Endothelial cell of umbilical vein (primary cell): ENCODE measurements at regions not wholly inside any gene's neighbourhood (a gene's known extent, or its start where the extent isn't known, plus 50 kb on each side); places are given as distances from the start of the nearest gene placed in this dataset.

Experiments used
- BruUV-seq: library from RNA; stranded (reverse); fragments of 400-500 nt; replicated peaks from 2 replicates; lab custom pipeline; 2021; lab: Mats Ljungman, UMichigan
- CTCF ChIA-PET: fragments of 300-600, 350-600 bp; sonication (Branson Sonifier 250); formaldehyde crosslinking; loops from one replicate; lab custom pipeline; 2021; ENCODE audit warnings: antibody characterized with exemption, inconsistent platforms; lab: Charles Lee
- POLR2A ChIA-PET: fragments of 300-600, 350-600 bp; sonication (Branson Sonifier 250); formaldehyde crosslinking; loops from one replicate; lab custom pipeline; 2021; ENCODE audit warnings: antibody characterized with exemption, inconsistent platforms; lab: Charles Lee
- DNase-seq: peaks from one replicate; pipeline ENCODE4 v3.0.0-alpha.2; 2011; ENCODE audit warnings: low read depth, low spot score
- FAIRE-seq: peaks from 2 replicates; lab custom pipeline; 2011; peaks lifted over from hg19 to GRCh38; lab: Jason Lieb, UNC
- H2AFZ ChIP-seq: 2 replicates; pipeline ENCODE4 v1.6.0; 2012; ENCODE audit warnings: low read depth, low read length, control low read depth, inconsistent platforms
- H3K27ac ChIP-seq: 2 replicates; pipeline ENCODE4 v1.5.1; 2011; ENCODE audit warnings: low read depth, mild to moderate bottlenecking, control low read depth, low read length, moderate library complexity; ENCODE audit not compliant: insufficient read depth
- H3K27me3 ChIP-seq, 2 experiments: 2 replicates each; pipeline versions ENCODE4 v1.6.0 to v1.6.1; 2011; ENCODE audit warnings: low read length in 2 of 2, mixed read lengths in 1 of 2; ENCODE audit not compliant: control insufficient read depth in 2 of 2, insufficient read depth in 2 of 2
- H3K36me3 ChIP-seq, 2 experiments: 2 replicates in 1 of 2; 3 replicates in 1 of 2; pipeline ENCODE4 v1.5.1; 2011; ENCODE audit warnings: low read length in 2 of 2, mild to moderate bottlenecking in 1 of 2, moderate library complexity in 1 of 2; ENCODE audit not compliant: control insufficient read depth in 2 of 2, insufficient read depth in 2 of 2; ENCODE audit errors: extremely low read depth in 1 of 2
- H3K4me1 ChIP-seq: 3 replicates; pipeline ENCODE4 v1.5.1; 2011; ENCODE audit warnings: mild to moderate bottlenecking, low read length; ENCODE audit not compliant: control insufficient read depth, insufficient read depth; ENCODE audit errors: extremely low read depth
- H3K4me2 ChIP-seq: 2 replicates; pipeline ENCODE4 v1.6.1; 2011; ENCODE audit warnings: low read length, control low read depth, mixed read lengths; ENCODE audit not compliant: insufficient read depth
- H3K4me3 ChIP-seq, 3 experiments: fragments of 200-600 bp in 1 of 3; sonication (generic), shearing (Covaris generic) in 1 of 3; replicated peaks in 1 of 3; 2 replicates each; pipeline ENCODE4 v1.5.1; 2011 to 2016; ENCODE audit warnings: control low read depth in 3 of 3, low read length in 3 of 3, mild to moderate bottlenecking in 2 of 3, inconsistent platforms in 1 of 3, low read depth in 1 of 3, moderate library complexity in 1 of 3; ENCODE audit not compliant: insufficient read depth in 1 of 3
- H3K79me2 ChIP-seq: 2 replicates; pipeline ENCODE4 v1.6.0; 2012; ENCODE audit warnings: low read length, inconsistent platforms; ENCODE audit not compliant: control insufficient read depth, insufficient read depth
- H3K9ac ChIP-seq: replicated peaks from 2 replicates; pipeline ENCODE3; 2011; ENCODE audit warnings: low read length, control low read depth; ENCODE audit not compliant: insufficient read depth; ENCODE audit errors: extremely low read depth
- H3K9me1 ChIP-seq: replicated peaks from 3 replicates; pipeline ENCODE4 v1.6.0; 2011; ENCODE audit warnings: mild to moderate bottlenecking, low read length; ENCODE audit not compliant: control insufficient read depth, insufficient read depth; ENCODE audit errors: extremely low read depth
- H3K9me3 ChIP-seq: replicated peaks from 2 replicates; pipeline ENCODE4 v1.5.1; 2012; ENCODE audit warnings: low read length, inconsistent platforms; ENCODE audit not compliant: control insufficient read depth, insufficient read depth
- H4K20me1 ChIP-seq: replicated peaks from 2 replicates; pipeline ENCODE3; 2011; ENCODE audit warnings: mild to moderate bottlenecking, low read length; ENCODE audit not compliant: control insufficient read depth, insufficient read depth; ENCODE audit errors: extremely low read depth
- CTCF ChIP-seq, 2 donors: IDR thresholded peaks; 1 replicate in 1 of 2; 2 replicates in 1 of 2; pipeline ENCODE4 v1.5.1; 2011; ENCODE audit warnings: low read length in 2 of 2, mild to moderate bottlenecking in 2 of 2, moderate library complexity in 2 of 2, control low read depth in 1 of 2, inconsistent platforms in 1 of 2, low read depth in 1 of 2; ENCODE audit not compliant: insufficient read depth in 1 of 2; ENCODE audit errors: extremely low read depth in 1 of 2
- FOS ChIP-seq: IDR thresholded peaks from 2 replicates; pipeline ENCODE4 v1.6.1; 2011; ENCODE audit warnings: mild to moderate bottlenecking, low read length, moderate library complexity, borderline replicate concordance; ENCODE audit not compliant: insufficient read depth
- GATA2 ChIP-seq: IDR thresholded peaks from 2 replicates; pipeline ENCODE4 v1.7.0; 2011; ENCODE audit warnings: low read depth, mild to moderate bottlenecking, moderate library complexity, mixed read lengths, low read length; ENCODE audit not compliant: insufficient read length, insufficient read depth
- JUN ChIP-seq: IDR thresholded peaks from 2 replicates; pipeline ENCODE4 v1.6.1; 2011; ENCODE audit warnings: borderline replicate concordance, low read depth; ENCODE audit not compliant: insufficient read length, insufficient read depth
- MAX ChIP-seq: IDR thresholded peaks from 2 replicates; pipeline ENCODE4 v1.6.1; 2011; ENCODE audit not compliant: insufficient read depth, insufficient read length
- MYC ChIP-seq: IDR thresholded peaks from one replicate; pipeline ENCODE4 v1.6.1; 2011; ENCODE audit warnings: mild to moderate bottlenecking, low read depth, low read length
- POLR2A ChIP-seq: IDR thresholded peaks from 2 replicates; pipeline ENCODE4 v1.6.1; 2012; ENCODE audit warnings: low read depth, mild to moderate bottlenecking, control low read depth, low read length
- POLR2AphosphoS5 ChIP-seq: IDR thresholded peaks from 2 replicates; pipeline ENCODE4 v1.6.1; 2012; ENCODE audit warnings: low read depth, mild to moderate bottlenecking, control low read depth, low read length, moderate library complexity; ENCODE audit not compliant: insufficient read depth
- dilution Hi-C: fragments of 300-500 bp; cut with MboI; formaldehyde crosslinking; loops from one replicate; pipeline ENCODE4 v1.15.0; 2019; ENCODE audit warnings: low sequenced_read_pairs; ENCODE audit not compliant: extremely low pct_ligation_motif_present
- intact Hi-C: fragments of 100-400 bp; cut with micrococcal nuclease; formaldehyde crosslinking; loops from one replicate; pipeline ENCODE4 v1.10.0; 2022

GRCh38 chr2:173667415-173667814 is 297.8 kb downstream of the SP3 start:
- ChIA-PET CTCF (interaction anchor here (1.2 to 2.5 kb wide), 5 partner anchors 18 to 267 kb away, joined by 3 to 17 read pairs (median 5); no protein-coding TSS in a partner anchor), POLR2A (no interaction called here)
- FAIRE-seq = no peak
- Histone ChIP-seq H3K27ac (no peak overlapping the region), H3K27me3 (peaks cover 4 to 21% of the 10 kb centered on the region in 2 experiments), H2AFZ (no peak overlapping the region), H3K9me3 (no peaks in the 10 kb centered on the region), H3K36me3 (no peaks in the 10 kb centered on the region), H3K4me2 (no peak overlapping the region), H3K79me2 (no peaks in the 10 kb centered on the region), H3K9ac (no peak overlapping the region), H3K4me3 (no peak overlapping the region), H3K4me1 (no peaks in the 10 kb centered on the region), H3K9me1 (no peaks in the 10 kb centered on the region), H4K20me1 (no peaks in the 10 kb centered on the region)
- dilution Hi-C loops = no loop called here
- intact Hi-C loops = loop anchor here (1.0 kb wide), 1 partner anchor 265 kb away; no protein-coding TSS in a partner anchor
- BruUV-seq = no TSS peak
- no peak for DNase-seq
- TF ChIP-seq MAX (no peak), GATA2 (no peak), MYC (no peak), POLR2A (no peak), JUN (no peak), POLR2AphosphoS5 (no peak), FOS (no peak), CTCF (IDR thresholded peaks at IDR 0.05; ENCODE audit: extremely low read depth in 1 of 2, insufficient read depth in 1 of 2, low read depth in 1 of 2, low read length in 2 of 2) (peak in 1 of 2 donors; percentile 15)
